Bronchial epithelial cell (primary cell): ENCODE measurements at regions not wholly inside any gene's neighbourhood (a gene's known extent, or its start where the extent isn't known, plus 50 kb on each side); places are given as distances from the start of the nearest gene placed in this dataset.

ENCODE experiments used
- DNase-seq: peaks from one replicate; pipeline ENCODE4 v3.0.0-alpha.2; 2010; ENCODE audit warnings: low read depth
- FAIRE-seq: peaks from 2 replicates; lab custom pipeline; 2011; peaks lifted over from hg19 to GRCh38; lab: Jason Lieb, UNC
- H3K27me3 ChIP-seq: 2 replicates; pipeline ENCODE4 v1.5.1; 2011; ENCODE audit warnings: low read length; ENCODE audit not compliant: control insufficient read depth, insufficient read depth
- H3K36me3 ChIP-seq: 2 replicates; pipeline ENCODE4 v1.5.1; 2011; ENCODE audit warnings: low read length; ENCODE audit not compliant: control insufficient read depth, insufficient read depth
- H3K4me3 ChIP-seq: 2 replicates; pipeline ENCODE4 v1.5.1; 2011; ENCODE audit warnings: mild to moderate bottlenecking, low read depth, low read length, control low read depth
- TF ChIP-seq, protein P1 (sequence below): IDR thresholded peaks from 2 replicates; pipeline ENCODE4 v1.5.1; 2011; ENCODE audit warnings: mild to moderate bottlenecking, moderate library complexity, low read length, control low read depth, inconsistent platforms; ENCODE audit not compliant: insufficient read depth, severe bottlenecking

DNA sequence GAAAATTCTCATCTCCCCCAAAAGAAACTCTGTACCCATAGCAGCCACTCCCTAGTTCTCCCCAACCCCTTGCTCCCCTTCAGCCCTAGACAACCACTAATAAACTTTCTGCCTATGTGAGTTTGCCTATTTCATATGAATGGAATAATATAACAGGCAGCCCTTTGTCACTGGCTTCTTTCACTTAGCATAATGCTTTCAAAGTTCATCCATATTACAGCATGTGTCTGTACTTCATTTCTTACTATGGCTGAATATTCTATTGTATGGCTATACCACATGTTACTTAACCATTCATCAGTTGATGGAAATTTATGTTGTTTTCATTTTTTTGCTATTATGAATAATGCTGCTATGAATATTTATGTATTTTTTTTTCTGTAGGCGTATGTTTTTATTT lies 442.9 kb downstream of the SLC4A3 start:
- no peaks in the 10 kb centered on the region for H3K36me3 ChIP-seq
- H3K27me3 ChIP-seq = no peaks in the 10 kb centered on the region
- TF ChIP-seq, protein P1, sequence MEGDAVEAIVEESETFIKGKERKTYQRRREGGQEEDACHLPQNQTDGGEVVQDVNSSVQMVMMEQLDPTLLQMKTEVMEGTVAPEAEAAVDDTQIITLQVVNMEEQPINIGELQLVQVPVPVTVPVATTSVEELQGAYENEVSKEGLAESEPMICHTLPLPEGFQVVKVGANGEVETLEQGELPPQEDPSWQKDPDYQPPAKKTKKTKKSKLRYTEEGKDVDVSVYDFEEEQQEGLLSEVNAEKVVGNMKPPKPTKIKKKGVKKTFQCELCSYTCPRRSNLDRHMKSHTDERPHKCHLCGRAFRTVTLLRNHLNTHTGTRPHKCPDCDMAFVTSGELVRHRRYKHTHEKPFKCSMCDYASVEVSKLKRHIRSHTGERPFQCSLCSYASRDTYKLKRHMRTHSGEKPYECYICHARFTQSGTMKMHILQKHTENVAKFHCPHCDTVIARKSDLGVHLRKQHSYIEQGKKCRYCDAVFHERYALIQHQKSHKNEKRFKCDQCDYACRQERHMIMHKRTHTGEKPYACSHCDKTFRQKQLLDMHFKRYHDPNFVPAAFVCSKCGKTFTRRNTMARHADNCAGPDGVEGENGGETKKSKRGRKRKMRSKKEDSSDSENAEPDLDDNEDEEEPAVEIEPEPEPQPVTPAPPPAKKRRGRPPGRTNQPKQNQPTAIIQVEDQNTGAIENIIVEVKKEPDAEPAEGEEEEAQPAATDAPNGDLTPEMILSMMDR = no peak
- FAIRE-seq = no peak
- no peak overlapping the region for H3K4me3 ChIP-seq
- DNase-seq = no peak

DNA sequence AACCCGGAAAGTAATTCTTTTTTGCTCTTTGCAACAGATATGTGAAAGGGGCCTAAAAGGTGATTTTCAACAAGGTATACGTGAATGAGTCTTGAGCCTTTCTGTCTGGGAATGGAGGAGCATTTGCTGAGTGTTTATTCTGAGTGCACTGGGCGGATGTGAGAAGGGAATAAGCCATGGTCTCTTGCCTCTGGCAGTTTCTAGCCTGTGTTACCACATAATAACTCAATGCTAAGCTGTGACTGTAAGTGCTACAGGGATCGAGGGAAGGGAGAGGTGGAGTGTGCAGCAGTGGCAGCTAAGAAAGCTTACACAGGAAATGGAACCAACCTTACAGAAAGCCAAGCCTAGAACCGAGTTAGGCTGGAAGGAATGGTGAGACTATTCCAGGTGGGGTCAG lies 444.3 kb downstream of the SLC4A3 start:
- TF ChIP-seq, protein P1 = no peak
- H3K27me3 ChIP-seq = no peaks in the 10 kb centered on the region
- DNase-seq = no peak
- H3K4me3 ChIP-seq = no peak overlapping the region
- no peaks in the 10 kb centered on the region for H3K36me3 ChIP-seq
- FAIRE-seq = no peak

DNA sequence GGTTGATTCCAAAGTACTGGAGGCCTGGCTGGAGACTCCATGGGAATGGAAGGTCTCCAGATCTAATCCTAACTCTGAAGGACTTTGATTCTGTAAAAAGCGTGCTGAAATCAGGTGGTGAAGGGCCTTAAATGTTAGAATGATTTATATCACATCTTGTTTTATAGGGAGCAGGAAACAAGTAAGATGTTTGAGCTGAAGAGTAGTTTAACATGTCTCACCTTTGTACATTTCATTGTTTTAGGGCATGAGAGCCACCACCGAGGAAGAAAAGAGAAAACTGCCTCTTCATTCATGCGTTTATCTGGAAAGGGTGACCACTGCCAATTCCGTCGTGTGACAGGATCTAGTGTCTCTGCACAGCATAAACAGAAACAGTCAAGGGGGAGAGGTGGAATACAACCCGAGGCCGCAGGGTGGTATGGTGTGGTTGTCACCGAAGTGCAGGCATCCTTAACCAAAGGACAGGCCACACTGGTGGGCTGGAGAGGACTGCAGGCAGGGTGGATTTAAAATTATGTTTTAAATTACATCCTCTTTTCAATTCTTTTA lies 445.3 kb downstream of the SLC4A3 start:
- DNase-seq = no peak
- FAIRE-seq = no peak
- no peaks in the 10 kb centered on the region for H3K36me3 ChIP-seq
- TF ChIP-seq, protein P1 = no peak
- H3K4me3 ChIP-seq = no peak overlapping the region
- H3K27me3 ChIP-seq = no peaks in the 10 kb centered on the region

DNA sequence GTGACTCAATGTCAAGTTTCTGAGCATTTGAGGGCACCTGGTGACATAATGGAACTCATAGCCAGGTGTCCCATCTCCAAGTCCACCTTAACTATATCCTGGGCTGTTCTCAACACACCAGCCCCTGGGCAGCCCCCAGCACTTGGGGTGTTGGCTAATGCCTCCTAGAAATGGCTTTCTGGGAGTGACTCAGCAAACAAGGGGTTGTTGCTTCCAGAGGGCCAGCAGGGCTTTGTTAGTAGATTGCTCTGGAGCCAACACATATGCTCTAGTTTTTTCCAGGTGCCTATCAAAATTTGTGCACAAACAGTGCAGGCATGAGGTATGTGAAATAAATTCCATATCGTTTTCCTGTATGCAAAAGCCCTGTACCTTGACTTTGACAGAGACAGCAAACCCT lies 448.4 kb downstream of the SLC4A3 start:
- TF ChIP-seq, protein P1 = no peak
- H3K4me3 ChIP-seq = no peak overlapping the region
- DNase-seq (no peak), FAIRE-seq (no peak)
- no peaks in the 10 kb centered on the region for H3K27me3 ChIP-seq
- no peaks in the 10 kb centered on the region for H3K36me3 ChIP-seq

DNA sequence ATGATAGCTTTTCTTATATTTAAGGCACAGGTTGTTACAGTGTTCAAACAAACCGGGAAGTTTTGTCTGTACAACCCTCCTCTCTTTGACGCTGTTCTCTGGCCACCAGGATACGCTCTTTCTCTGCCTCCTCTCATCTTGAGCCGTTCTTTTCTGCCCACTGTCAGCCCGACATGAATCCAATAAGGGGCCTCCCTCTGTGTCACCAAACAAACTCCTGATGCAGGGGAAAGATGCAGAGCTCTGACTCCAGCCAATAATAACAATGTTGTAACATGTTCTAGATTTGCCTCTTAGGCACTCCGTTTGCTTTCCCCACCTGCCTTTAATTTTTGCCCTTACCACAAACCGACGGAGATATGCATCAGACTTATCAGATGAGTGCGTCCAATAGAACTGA lies 449.3 kb downstream of the SLC4A3 start:
- DNase-seq (peak; percentile 37), FAIRE-seq (no peak)

More for the DNA sequence above, 449.3 kb downstream of the SLC4A3 start:
- Histone ChIP-seq H3K36me3 (no peaks in the 10 kb centered on the region), H3K27me3 (peaks cover 6% of the 10 kb centered on the region), H3K4me3 (no peak overlapping the region)
- TF ChIP-seq, protein P1 = peak; percentile 45
